ENCODE measurements at regions not wholly inside any gene's neighbourhood (a gene's known extent, or its start where the extent isn't known, plus 50 kb on each side); places are given as distances from the start of the nearest gene placed in this dataset.

GRCh38 chr5:179451114-179451827, 99.1 kb upstream of the RUFY1 start:
- no peak for TF ChIP-seq POLR2A (IDR thresholded peaks at IDR 0.05)
- TF ChIP-seq CTCF (IDR thresholded peaks at IDR 0.05 in 8 of 11, conservative IDR thresholded peaks at IDR 0.05 in 3 of 11), result no peak

All from spleen (tissue), 7 donors.